Kidney capillary endothelial cell (primary cell): ENCODE measurements at regions not wholly inside any gene's neighbourhood (a gene's known extent, or its start where the extent isn't known, plus 50 kb on each side); places are given as distances from the start of the nearest gene placed in this dataset.
"Not testable (repeated sequence)": the region's sequence is repeated elsewhere in the genome, so short reads cannot be mapped to it uniquely, and the experiment has no call there.

Experiments used
- DNase-seq: peaks from one replicate; pipeline ENCODE4 v3.0.0-alpha.2; 2018; ENCODE audit warnings: low spot score

DNA sequence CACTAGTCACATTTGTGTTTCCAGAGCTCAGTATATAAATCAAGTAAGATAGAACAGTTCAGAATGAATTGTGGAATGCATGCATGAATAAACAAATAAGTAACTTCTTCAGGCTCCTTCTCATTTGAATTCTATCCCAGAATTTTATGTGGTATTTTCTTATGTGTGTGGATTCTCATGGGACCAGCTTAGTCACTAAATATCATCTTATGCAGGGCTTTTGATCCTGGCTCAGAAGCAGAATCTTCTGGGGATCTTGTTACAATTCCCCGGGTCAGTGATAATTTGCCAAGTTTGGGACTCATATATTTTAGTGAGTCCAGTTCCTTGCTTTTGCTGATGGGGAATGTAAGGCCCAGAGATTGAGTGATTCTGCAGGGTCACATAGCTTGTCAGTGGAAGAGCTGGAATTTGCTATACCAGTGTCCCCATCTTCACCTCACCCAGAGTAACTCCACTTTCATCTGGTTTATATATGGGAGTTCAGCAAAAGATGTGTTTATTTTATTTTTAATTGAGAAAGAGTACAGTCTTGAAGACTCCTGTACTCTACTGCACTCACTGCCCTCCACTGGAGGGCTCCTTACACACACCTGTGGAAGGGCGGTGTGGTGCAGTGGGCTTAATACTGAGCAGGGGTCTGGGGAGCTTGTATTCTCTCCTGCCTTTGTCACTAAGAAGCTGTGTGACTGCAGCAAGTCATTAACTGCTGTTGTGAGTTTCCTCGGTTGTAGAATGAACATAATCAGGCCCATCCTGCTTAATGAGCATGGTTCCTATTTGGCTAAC lies 198.2 kb upstream of the CXorf66 start:
- DNase-seq, result no peak

DNA sequence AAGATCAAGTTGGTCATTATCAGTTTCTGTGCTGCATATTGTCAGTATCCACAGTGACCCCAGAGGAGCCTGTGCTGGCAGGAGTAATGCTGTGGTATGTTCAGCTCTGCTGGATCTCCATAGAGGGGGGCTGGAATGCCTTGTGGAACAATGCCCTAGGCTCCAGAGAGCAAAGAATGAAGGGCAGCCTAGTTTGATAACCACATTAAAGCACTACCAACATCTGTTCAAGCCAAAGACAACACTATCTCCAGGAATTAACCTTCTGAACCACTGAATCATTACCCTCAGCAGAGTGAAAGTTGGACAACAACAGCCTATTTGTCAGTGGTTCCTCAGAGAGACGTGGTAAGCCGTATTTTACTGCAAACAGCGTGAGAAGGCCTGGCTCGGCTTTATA lies 192.3 kb upstream of the CXorf66 start:
- no peak for DNase-seq

DNA sequence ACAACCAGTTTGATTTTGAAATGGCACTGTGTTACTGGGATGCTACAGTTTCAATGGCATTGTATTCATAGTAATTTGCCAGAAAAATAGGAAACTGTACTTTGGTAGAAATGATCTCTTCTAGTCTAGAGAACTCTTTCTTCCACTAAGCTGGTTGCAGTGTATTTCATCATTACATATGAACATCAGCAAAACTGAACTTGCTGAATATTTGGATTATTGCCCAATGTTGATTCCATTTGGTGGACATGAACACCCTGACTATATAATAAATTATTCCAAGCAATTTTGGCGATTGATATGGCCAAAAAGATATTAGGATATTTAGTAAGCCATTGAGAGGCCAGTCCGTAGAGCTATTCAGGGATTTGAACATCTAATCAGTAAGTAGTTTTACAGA lies 191.8 kb upstream of the CXorf66 start:
- no peak for DNase-seq

DNA sequence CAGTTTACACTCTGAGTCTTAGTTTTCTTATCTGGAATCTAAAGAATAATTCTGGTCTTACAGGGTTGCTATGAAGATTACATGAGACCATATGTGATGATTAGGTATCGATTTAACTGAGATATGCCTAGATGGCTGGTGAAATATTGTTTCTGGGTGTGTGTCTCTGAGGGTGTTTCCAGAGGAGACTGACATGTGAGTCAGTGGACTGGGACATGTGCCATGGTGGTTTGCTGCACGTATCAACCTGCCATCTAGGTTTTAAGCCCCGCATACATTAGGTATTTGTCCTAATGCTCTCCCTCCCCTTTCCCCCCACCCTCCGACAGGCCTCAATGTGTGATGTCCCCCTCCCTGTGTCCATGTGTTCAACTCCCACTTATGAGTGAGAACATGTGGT lies 186.0 kb upstream of the CXorf66 start:
- no peak for DNase-seq

GRCh38 chrX:140149761-140150160 lies 184.4 kb upstream of the CXorf66 start:
- DNase-seq, result no peak

DNA sequence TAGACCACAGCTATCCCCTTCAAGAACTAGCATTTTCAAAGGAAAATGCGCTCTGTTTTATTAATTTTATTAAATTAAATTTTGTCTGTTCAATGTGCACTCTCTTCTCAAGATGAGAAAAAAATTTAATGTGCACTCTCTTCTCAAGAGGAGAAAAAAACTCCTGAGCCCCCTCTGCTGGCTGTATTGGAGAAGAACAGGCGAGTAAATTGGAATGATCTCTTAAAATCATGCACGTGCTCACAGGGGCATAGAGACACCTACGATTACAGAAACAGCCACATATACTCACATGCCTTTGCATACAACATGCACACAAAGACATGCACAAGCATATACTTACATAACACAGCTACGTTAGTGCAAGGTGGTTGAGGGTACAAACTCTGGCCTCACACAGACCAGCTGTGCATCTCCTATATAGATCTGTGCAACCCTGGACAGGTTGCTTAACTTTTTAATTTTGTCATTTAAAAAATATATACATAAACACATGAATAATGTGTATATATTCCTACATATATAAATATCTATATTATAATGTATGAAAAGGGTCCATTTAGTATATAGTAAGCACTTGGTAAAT lies 176.2 kb upstream of the CXorf66 start:
- DNase-seq, result peak; percentile 11

- DNase-seq, result not testable (repeated sequence)
Observed at GRCh38 chrX:140138492-140138891, 173.2 kb upstream of the CXorf66 start.

DNA sequence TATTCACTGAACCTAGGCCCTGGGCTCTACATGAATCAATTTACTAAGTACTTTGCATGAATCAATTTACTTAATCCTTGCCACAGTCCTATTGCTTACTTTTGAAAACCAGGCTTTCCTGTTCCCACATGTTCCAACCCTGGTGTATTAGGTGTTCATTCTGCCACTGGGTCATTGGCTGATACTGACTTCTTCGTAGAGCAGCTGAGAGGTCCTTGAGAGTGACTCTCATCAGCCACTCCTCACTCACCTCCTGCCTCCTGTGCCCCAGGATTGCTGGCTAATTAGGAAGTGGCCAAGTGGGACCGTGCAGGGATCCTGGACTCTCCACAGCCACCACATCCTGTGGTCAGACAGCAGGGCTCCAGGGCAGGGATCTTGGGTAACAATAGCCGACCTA lies 172.7 kb upstream of the CXorf66 start:
- not testable (repeated sequence) for DNase-seq

GRCh38 chrX:140132937-140133336 lies 167.6 kb upstream of the CXorf66 start:
- DNase-seq, result no peak

DNA sequence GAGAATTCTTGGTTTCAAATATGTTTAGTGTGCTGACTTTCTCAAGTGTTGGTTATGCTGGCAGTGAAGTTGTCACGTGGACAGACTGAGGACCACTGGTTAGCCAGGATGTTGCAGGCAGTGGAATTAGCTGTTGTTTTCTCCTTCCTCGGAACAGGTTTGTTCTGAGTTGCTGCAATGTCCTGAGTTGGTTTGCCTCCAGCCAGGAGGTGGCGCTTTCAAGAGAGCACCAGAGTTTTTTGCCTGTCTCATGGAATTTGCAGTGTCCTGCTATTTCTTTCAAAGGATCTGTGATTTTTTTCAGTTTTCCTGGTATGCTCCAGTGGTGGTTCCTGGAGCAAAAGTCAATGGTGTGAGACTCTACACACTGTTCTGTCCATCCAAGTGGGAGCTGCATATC lies 158.1 kb upstream of the CXorf66 start:
- DNase-seq, result no peak

- not testable (repeated sequence) for DNase-seq
Observed at GRCh38 chrX:140114059-140114458, 148.7 kb upstream of the CXorf66 start.

GRCh38 chrX:140110081-140110650 lies 144.8 kb upstream of the CXorf66 start:
- no peak for DNase-seq

DNA sequence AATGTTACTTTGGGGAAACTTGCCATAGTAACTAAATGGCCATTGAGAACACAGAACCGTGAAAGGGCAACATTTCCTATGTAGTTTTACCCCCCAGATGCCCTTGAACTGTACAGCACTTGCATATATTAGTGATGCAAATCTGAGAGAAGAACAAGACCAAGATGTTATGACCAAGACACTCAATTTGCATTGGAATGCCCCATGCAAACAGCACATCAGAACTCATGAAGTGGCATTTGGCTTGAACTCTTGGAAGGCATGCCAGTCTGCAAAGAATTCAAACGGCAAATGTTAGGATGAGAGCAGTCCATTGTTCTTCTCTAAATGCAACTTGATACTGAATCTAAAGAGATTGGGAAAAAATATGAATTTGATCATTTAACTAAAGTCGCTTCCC lies 139.4 kb upstream of the CXorf66 start:
- DNase-seq, result no peak

GRCh38 chrX:140099221-140099620 lies 133.9 kb upstream of the CXorf66 start:
- no peak for DNase-seq

GRCh38 chrX:140092121-140092520 lies 126.8 kb upstream of the CXorf66 start:
- no peak for DNase-seq

- DNase-seq, result no peak
Observed at GRCh38 chrX:140091125-140091886, 126.0 kb upstream of the CXorf66 start.

- DNase-seq, result no peak
Observed at GRCh38 chrX:140090800-140091124, 125.4 kb upstream of the CXorf66 start.

DNA sequence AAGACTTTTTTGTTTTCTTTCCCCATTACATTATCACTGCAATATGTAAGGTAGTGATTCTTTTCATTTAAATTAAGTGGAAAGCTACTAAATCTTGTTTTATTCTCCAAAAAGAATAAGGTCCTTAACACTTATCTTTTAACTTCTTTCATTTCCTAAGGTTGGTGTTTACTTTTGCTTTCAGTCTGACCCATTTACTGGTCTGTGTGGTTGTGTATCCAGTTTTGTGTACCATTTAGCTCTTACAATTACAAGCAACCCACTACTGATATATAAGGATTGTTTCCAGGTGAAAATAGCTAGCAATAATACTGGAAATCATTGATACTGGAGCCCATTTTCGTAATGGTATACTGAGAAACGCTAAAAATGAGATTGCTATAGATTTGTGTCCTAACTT lies 123.1 kb upstream of the CXorf66 start:
- no peak for DNase-seq

DNA sequence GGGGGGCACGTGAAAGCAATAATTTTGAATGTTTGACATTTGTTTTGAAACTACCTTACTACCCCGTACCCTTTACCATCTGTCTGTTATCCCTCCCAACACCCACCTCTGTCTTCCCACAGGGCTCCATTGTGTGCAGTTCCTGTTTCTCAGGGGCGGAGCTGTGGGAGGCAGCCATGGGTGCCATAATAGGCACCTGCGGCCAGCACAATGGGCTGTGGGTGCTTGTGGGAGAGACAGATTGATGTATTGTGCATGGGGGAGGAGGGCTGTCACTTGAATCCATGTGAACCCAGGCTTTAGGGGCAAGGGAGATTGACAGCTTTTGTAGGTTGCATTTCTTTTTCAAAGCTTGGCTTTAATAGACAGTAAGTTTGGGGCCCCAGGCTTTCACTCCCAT lies 122.6 kb upstream of the CXorf66 start:
- no peak for DNase-seq

- DNase-seq, result no peak
Observed at GRCh38 chrX:140086691-140087090, 121.4 kb upstream of the CXorf66 start.

GRCh38 chrX:140074851-140075250 lies 109.5 kb upstream of the CXorf66 start:
- DNase-seq, result not testable (repeated sequence)

GRCh38 chrX:140071037-140071436 lies 105.7 kb upstream of the CXorf66 start:
- DNase-seq, result no peak
